GM21825 (cell line): ENCODE measurements at regions not wholly inside any gene's neighbourhood (a gene's known extent, or its start where the extent isn't known, plus 50 kb on each side); places are given as distances from the start of the nearest gene placed in this dataset.
"Not testable (repeated sequence)": the region's sequence is repeated elsewhere in the genome, so short reads cannot be mapped to it uniquely, and the experiment has no call there.

Experiments
- ATAC-seq: cut with Tn5 transposase; IDR thresholded peaks from one replicate; pipeline ENCODE4 v1.9.1; 2021; ENCODE audit warnings: mild to moderate bottlenecking, moderate library complexity; ENCODE audit not compliant: unreplicated experiment

DNA sequence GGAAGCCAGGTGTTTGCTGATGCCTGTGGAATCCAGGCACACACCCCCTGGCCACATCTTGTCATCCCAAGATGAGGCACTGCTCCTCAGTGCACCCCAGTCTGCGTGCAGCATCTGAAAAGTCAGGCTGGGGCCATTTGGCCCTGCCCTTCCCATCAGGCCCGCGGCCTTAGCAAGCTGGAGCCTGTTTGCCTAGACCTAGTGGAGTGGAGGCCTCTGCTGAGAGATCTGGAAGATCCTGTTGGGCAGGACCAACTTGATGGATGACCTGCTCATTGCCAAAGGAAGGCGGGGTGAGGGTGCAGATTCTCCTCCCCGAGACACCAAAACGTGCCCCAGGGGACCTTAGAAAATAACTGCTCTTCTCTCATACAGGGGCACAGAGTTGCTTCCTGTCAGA is 220.2 kb downstream of the SHQ1 start:
- ATAC-seq = no peak

DNA sequence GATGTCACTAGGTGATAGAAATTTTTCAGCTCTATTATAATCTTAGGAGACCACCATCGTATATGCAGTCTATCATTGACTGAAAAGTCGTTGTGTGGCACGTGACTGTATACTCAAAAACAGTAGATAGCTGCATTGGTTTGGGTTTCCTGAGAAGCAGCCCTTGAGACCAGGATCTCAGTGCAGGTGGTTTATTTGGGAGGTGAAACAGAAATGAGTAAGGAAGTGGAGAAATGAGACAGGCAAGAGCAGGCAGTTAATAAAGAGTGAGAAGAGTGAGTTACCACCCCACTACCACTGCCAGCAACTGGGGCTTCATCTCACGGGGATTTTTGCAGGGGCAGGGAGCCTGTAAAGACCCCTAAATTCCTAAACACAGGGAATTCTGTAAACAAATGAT is 221.0 kb downstream of the SHQ1 start:
- ATAC-seq = no peak

DNA sequence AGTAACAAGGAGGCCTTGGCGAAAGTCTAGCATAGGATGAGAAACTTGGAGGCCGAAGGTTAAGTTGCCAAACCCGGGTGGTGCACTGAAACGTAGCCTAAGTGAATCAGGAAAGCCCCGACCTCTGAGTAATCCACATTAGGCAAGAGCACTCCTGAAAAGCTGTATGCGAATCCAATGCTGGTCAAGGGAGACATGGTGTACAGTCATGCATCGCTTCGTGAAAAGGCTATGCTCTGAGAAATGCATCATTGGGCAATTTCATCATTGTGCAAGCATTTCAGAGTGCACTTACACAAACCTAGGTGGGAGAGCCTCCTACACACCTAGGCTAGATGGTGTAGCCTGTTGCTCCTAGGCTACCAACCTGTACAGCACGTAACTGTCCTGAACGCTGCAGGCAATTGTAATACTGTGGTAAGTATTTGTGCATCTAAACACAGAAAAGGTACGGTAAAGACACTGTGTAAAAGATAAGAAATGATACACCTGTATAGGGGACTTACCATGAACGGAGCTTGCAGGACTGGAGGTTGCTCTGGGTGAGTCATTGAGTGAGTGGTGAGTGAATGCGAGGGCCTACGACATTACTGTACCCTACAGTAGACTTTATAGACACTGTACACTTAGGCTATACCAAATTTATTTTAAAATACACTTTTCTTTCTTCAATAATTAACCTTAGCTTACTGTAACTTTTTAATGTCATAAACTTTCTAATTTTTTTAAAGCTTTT is 222.5 kb downstream of the SHQ1 start:
- no peak for ATAC-seq

DNA sequence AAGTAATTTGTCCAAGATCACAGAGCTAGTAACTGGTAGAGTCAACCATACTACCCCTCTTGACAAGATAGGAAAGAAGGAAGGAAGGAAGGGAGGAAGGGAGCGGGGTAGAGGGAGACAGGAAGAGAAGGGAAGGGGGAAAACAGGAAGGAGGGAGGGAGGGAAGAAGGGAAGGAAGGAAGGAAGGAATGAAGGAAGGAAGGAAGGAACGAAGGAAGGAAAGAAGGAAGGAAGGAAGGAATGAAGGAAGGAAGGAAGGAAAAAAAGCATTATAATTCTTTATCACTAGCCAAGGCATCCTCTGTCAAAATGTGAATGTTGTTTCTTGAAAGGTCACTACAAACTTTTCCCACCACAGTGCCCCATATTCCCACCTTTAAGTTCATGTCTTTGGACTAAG is 223.6 kb downstream of the SHQ1 start:
- ATAC-seq = no peak

DNA sequence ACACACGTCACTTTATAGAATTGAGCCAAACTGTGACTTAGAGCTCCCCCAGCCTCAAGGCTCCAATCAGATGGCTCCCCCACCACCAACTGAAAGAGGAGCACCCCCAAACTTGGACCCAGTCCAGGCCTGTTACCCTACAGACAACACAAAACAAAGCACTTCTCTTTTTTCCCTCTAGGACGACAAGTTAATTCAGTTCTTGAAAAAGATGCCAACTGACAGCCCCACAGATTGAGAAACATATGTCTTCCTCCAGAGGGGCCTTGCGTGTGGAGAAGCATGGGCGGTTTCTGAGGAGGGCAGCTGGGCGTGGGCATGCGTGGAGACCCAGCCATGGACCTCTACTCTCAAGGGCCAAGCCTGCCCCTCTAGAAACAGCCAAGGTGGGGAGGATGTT is 229.5 kb downstream of the SHQ1 start:
- ATAC-seq = no peak

DNA sequence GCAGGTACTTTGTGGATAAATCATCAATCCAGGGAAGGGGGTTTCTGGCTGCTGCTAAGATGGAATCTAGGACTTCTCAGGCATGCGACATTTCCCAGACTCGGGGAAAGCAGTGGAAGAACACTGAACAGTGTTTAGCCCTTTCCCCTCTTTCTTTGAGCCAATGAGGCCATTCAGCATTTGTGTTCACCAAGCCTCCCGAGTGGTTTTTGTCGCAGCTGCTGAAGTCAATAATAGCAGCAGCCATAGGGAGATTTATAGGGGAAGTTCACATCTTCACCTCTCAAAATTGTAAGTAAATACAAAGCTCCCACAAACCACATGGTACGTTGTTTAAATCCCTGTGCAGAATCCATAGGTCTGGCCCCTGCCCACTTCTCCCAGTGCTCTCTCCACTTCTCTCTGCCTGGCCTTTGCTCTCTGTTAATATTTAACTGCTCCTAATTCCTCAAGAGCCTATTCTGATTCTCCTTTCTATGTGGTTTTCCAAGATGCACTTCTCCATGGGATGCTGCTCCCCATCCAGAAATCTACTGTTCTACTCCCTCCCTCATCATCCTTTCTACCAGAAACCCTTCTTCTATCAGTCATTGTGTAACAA is 230.7 kb downstream of the SHQ1 start:
- ATAC-seq = no peak

DNA sequence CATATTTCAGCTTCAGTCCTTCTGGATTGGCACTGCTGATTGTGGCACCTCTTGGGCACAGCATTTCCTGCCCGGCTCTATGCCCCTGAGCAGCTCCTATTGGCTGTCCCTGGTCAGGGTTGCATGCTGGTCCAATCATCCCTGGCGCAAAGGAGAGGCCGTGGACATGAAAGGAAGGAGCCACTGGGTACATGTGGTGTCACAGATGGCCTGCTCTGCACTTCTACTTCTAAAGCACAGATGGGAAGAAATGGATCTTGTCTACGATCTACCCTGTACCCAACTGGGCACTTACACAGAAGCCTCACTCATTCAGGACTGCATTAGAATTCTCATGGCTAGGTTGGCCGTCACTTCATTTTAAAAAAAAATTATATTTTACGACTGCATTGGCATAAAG is 232.5 kb downstream of the SHQ1 start:
- ATAC-seq = no peak

DNA sequence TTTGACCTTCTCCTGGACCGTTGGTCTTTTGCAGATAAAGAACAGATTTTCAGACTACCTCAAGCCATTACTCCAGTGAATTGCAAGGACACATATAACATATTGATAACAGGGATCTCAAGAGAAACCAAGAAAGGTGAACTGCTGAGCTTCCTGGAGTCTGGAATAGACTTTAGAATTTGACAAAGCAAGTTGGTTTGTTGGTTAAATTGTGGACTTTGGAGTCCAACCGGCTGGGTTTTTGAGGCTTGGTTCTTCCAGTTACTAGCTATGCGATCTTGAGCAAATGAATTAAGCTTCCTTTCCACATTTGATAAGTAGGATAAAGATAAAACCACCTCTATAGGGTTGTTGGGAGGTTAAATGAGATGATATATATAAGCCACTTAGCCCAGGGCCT is 233.1 kb downstream of the SHQ1 start:
- no peak for ATAC-seq

DNA sequence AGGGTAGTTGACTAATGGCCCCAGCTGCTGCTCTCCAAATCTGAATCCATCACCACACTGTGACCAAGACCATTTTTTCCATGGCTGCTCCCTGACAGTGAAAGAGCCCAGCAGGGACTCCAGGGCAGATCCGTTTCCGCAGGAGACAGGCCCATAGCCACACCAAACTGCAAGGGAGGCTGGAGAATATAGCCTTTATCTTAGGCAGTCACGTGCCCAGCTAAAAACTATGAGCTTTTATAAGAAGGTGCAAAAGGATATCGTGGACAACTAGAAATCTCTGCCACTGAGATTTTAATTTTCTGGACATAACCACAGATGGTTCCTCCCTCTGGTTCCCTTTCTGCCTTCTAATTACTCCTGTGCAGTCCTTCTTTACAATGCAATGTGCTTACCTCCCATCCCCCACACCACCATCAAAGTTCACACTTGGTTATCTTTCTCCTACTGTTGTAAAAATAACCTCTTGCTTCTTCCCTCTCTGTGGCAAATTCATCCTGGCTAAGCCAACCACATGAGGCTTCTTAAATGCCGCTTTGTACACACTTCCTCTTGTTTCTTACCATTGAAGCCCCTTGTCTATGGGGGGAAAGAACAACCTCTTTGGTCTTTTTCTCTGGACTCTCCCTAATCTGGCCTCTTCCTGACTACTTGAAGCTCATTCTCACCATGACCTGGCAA is 233.7 kb downstream of the SHQ1 start:
- ATAC-seq = no peak

DNA sequence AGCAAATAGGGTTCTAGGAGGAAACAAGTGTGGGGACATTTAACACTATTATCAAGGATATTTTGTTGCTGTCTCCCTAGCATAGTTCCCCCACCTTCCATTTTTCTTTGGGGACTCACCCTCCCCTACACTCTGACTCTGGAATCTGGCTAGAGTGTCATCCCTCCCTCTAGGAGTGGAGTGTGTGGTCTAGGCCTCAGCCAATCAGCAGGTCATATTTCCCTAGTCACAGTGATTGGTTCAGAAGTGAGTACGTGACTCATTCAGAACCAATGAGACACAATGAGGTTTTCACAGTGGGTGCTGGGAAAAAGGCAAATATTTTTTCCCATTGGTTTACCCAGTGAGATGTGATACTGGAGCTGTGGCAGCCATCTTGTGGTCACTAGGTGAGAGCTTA is 234.4 kb downstream of the SHQ1 start:
- no peak for ATAC-seq

DNA sequence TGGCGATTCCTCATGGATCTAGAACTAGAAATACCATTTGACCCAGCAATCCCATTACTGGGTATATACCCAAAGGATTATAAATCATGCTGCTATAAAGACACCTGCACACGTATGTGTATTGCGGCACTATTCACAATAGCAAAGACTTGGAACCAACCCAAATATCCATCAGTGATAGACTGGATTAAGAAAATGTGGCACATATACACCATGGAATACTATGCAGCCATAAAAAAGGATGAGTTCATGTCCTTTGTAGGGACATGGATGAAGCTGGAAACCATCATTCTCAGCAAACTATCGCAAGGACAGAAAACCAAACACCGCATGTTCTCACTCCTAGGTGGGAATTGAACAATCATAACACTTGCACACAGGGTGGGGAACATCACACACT is 239.1 kb downstream of the SHQ1 start:
- ATAC-seq = not testable (repeated sequence)

DNA sequence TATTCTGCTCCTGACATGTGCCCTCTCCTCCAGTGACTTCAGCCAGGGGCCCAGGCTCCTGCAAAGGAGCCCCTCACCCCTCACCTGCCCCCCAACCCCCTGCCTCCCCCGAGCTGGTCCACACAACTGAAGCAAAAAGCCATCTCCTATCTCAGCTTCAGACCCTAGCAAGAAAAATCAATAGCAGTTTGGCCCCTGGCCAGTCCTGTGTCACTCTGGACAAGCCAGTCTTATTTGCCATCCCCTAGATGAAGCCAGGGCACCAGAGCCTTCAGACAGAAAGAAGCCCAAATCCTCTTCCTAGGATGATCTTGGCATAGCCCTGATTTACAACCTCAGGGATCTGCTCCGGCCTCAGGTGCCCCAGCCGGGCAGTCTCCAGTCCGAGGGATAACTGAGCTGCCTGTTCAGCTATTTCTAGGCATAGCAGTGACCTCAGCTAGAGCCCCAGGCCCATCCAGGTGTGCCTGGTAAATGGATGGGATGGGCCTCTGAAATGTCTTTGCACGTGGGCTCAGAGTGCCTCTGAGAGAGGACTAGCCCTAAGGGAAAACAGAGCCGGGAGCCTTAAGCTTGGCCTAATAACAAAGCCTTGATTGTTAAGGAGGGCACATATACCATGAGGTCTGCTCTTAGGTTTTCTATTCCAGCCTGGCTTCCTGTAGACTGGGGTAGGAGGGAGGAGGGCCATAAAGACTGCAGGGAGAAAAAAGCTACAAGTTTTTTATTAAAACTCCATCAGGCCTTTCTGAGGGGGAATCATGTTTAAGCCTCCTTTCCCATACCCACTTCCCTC is 242.0 kb downstream of the SHQ1 start:
- no peak for ATAC-seq

DNA sequence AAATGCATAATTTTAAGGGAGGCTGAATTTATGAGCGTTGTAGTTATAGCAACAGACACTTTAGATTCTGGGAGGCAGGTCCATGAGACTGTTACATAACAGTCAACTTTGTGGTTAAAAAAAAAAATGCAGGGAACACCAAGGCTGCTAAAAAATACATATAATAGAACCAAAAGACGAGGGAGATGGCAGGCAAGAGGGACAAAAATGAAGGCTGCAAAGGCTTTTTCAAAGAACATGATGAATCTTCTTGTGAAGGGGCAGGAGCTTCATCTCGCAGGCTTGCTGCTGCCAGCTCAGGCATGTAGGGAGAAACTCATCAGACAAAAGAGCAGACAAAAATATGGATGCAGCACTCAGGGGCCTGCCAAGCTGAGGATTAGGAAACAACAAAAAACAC is 243.9 kb downstream of the SHQ1 start:
- ATAC-seq = no peak

DNA sequence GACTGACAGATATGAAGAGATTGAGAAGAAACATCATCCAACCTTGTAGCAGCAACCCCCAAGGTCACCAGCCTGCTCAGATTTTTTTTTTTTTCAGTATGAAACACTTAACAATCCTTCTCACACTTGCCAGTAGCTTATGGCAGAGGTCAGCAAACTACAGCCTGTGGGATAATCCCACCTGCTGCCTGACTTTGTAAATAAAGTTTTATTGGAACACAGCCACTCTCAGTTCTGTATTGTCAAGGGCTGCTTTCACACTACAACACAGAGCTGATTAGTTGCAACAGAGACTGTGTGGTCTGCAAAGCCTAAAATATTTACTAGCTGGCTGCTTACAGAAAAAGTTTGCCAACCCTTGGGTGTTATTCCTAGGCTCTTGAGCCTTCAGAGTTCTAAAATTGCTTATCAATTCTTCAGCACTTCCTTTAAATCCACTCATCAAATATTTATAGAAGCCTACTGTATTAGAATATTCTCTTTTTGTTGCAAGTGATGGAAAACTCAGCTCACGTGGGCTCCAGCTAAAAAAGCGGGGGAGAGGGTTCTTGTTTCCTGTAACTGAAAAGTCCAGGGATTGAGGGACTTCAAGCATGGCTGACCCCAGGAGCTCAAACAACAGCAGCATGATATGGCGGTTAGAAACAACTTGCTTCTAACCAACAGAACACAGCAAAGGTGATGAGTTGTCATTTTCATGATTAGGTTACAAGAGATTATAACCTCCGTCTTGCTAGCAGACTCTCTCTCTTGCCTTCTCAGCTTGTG is 246.1 kb downstream of the SHQ1 start:
- ATAC-seq = no peak

DNA sequence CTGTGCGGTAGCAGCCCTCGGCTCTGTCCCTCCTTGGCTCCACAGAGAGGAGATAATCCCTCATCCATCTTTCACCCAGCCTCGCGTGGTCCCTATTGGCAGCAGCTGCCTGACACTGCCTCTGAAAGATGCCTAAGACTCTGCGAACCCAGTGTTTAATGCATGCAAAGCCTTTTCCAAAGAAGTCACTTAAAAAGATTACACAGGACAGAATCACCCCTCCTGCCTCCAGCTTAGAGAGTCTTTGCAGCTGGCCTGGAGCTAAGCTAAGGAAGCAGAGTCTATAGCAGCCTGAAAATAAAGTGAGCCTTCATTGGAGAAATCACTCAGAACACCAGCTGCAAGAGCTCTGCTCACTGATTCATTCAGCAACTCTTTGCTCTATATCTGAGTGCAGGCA is 247.2 kb downstream of the SHQ1 start:
- no peak for ATAC-seq

DNA sequence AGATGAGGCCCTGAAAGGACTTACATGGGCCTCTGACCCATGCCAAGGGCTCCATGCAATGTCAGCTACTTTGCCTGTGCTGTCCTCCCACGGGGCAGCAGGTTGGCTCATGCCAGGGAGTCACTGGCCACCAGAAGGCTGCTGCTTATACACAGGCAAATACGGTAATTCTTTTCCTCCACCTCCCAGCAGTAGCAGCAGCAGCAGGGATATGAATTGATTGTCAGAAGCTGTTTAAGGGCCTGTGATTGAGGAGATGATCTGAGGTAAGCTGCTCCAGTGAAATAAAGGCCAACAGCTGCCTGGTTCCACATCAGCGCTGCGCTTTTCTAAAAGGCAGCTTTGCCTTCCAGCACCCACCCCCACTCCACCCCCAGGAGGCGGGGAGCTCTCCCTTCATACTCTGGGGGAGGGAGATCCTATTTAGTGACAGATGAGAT is 250.5 kb downstream of the SHQ1 start:
- no peak for ATAC-seq

DNA sequence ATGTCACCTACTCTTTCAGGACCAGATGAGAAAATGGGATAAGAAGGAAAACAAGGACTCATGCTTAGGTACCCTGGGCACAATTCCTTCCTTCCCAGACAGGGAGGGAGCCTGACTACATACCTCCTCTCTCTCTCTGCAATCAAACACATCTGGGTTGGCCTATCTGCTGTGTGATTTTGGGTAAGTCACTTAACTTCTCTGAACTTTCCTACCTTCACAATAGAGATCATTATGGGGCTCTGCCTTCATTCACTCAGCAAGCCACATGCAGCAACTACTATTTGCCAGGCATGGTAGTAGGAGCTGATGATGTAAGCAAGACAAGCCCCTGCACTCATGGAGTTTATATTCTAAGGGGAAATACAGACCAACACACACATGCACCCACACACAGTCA is 251.2 kb downstream of the SHQ1 start:
- ATAC-seq = no peak

DNA sequence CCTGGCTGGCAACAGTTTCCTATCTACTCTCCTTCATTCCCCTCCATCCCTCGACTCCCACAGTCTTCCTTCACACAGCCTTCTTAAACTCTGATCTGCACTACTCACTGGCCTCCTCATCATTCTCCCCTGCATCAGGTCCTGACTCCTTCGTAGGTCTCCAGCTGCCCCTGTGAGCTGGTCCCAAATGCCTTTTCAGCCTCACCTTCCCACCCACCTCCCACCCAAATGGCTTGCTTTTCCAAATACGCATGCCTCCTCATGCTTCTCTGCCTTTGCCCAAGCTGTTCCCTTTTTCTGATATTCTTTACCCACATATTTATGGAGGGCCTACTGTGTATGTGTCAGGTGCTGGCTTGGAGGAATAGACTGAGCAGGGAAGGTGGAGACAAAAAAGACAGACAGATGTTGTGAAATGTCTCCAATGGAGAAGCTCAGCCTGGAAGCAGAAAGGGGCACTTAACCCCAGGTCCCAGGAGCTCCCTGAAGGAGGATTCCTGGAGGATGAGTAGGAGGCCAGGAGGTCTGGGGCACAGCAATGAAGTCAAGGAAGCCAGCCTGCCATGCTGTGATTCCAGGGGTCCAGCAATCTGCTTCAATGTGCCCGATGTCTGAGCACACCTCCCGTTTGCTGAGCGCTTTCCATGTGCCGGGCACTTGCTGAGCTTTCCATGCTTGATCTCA is 252.2 kb downstream of the SHQ1 start:
- no peak for ATAC-seq

DNA sequence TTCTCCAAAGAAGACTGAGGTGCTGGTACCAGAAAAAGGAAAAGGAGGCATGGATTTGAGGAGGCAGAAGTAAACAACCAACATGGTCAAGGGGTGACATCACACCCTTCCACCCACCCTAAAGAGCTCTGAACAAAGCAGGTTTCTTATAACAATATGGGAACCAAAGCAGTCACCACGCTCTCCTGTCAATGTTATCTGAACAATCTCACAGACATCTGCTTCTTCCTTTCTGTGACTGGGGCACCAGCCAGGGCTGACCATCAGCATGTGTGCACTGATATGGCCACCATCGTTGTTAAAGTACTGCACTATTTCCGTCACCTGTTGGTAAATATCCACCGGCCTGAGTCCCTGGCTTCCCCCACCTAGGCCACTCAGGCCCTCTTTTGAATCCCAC is 252.9 kb downstream of the SHQ1 start:
- no peak for ATAC-seq

DNA sequence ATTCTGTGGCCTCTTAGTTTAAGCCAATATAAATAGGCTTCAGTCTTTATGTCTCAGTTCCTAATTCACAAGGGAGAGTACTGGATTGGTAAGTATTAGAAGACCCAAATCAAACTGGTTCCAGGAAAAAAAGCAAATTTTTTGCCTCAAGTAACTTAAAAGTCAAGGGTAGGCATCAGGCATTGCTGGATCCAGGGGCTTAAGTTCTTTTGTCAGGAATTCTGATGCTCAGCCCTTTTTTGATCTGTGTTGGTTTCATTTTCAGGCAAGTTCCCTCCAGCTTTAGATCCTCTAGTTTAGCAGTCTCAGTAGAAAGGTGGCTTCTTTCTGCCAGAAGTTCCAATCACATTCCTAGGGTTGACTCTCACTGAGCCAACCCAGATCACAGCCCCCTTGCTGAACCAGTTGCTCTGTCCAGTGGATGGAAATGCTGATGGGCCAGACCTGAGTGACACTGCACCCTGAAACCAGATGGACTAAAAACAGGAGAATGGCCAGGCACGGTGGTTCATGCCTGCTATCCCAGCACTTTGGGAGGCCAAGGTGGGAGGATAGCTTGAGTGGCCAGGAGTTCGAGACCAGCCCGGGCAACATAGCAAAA is 253.5 kb downstream of the SHQ1 start:
- no peak for ATAC-seq
